SK-N-SH (cell line): ENCODE measurements at regions not wholly inside any gene's neighbourhood (a gene's known extent, or its start where the extent isn't known, plus 50 kb on each side); places are given as distances from the start of the nearest gene placed in this dataset.
"Not testable (repeated sequence)": the region's sequence is repeated elsewhere in the genome, so short reads cannot be mapped to it uniquely, and the experiment has no call there.

Experiments
- CTCF ChIA-PET: fragments of 300-600, 350-600 bp; formaldehyde crosslinking; extraction: SDS; loops from one replicate; lab custom pipeline; 2021; lab: Yijun Ruan, JAX
- POLR2A ChIA-PET: fragments of 350-600 bp; sonication (Branson Sonifier 250); formaldehyde crosslinking; extraction: SDS; loops from one replicate; lab custom pipeline; 2020; ENCODE audit warnings: antibody characterized with exemption, inconsistent platforms; lab: Yijun Ruan, JAX
- DNase-seq: peaks from one replicate; pipeline ENCODE4 v3.0.0; 2012
- H2AFZ ChIP-seq: fragments of 200-600 bp; sonication (generic); 2 replicates; pipeline ENCODE4 v1.8.1; 2016; ENCODE audit warnings: antibody characterized with exemption, mild to moderate bottlenecking, low read depth
- H3F3A ChIP-seq: fragments of 200-600 bp; sonication (generic); replicated peaks from 2 replicates; pipeline ENCODE3; 2016; ENCODE audit warnings: antibody characterized with exemption, mild to moderate bottlenecking; ENCODE audit not compliant: insufficient read depth
- H3K27ac ChIP-seq, 2 experiments: fragments of 200-500 bp in 1 of 2; fragments of 200-600 bp in 1 of 2; sonication (Bioruptor generic) in 1 of 2; sonication (generic), shearing (Covaris generic) in 1 of 2; 2 replicates each; pipeline versions ENCODE4 v1.5.1 to v1.6.1; 2014 to 2016; ENCODE audit warnings: low read depth in 2 of 2, inconsistent platforms in 1 of 2, low read length in 1 of 2, mild to moderate bottlenecking in 1 of 2, mixed read lengths in 1 of 2
- H3K27me3 ChIP-seq: fragments of 200-600 bp; sonication (generic), shearing (Covaris generic); 2 replicates; pipeline ENCODE4 v1.6.1; 2016; ENCODE audit warnings: mixed run types; ENCODE audit not compliant: insufficient read depth
- H3K36me3 ChIP-seq, 2 experiments: fragments of 200-500 bp in 1 of 2; fragments of 200-600 bp in 1 of 2; sonication (Bioruptor generic) in 1 of 2; sonication (generic) in 1 of 2; replicated peaks in 1 of 2; 2 replicates each; pipeline versions ENCODE3 to v1.5.1; 2014 to 2016; ENCODE audit warnings: low read length in 1 of 2, mild to moderate bottlenecking in 1 of 2; ENCODE audit not compliant: insufficient read depth in 2 of 2, control insufficient read depth in 1 of 2
- H3K4me1 ChIP-seq, 2 experiments: fragments of 200-500 bp in 1 of 2; fragments of 200-600 bp in 1 of 2; sonication (Bioruptor generic) in 1 of 2; sonication (generic), shearing (Covaris generic) in 1 of 2; 2 replicates each; pipeline versions ENCODE4 v1.5.1 to v1.6.1; 2014 to 2016; ENCODE audit warnings: low read depth in 1 of 2, low read length in 1 of 2, mixed run types in 1 of 2; ENCODE audit not compliant: insufficient read depth in 2 of 2, control insufficient read depth in 1 of 2
- H3K4me2 ChIP-seq: fragments of 200-600 bp; sonication (generic), shearing (Covaris generic); 2 replicates; pipeline ENCODE4 v1.6.1; 2017; ENCODE audit warnings: mixed run types
- H3K4me3 ChIP-seq, 2 experiments: fragments of 200-500 bp in 1 of 2; fragments of 200-600 bp in 1 of 2; sonication (Bioruptor generic) in 1 of 2; sonication (generic), shearing (Covaris generic) in 1 of 2; 2 replicates each; pipeline versions ENCODE4 v1.5.1 to v1.8.1; 2014 to 2016; ENCODE audit warnings: low read depth in 2 of 2, inconsistent platforms in 1 of 2, low read length in 1 of 2, mild to moderate bottlenecking in 1 of 2, mixed read lengths in 1 of 2, moderate library complexity in 1 of 2
- H3K79me2 ChIP-seq: fragments of 200-600 bp; sonication (generic); 2 replicates; pipeline ENCODE4 v1.8.1; 2017; ENCODE audit warnings: mild to moderate bottlenecking; ENCODE audit not compliant: insufficient read depth
- H3K9ac ChIP-seq: fragments of 200-600 bp; sonication (generic); 2 replicates; pipeline ENCODE4 v1.6.1; 2017; ENCODE audit warnings: mixed run types
- H3K9me2 ChIP-seq: fragments of 200-600 bp; sonication (generic); 2 replicates; pipeline ENCODE4 v1.6.1; 2017; ENCODE audit warnings: mixed run types
- H3K9me3 ChIP-seq: fragments of 200-600 bp; sonication (generic); 2 replicates; pipeline ENCODE4 v1.6.1; 2017; ENCODE audit warnings: mixed run types, mild to moderate bottlenecking, moderate library complexity
- H4K20me1 ChIP-seq: fragments of 200-600 bp; sonication (generic); 2 replicates; pipeline ENCODE4 v1.6.1; 2017; ENCODE audit warnings: mild to moderate bottlenecking, mixed run types; ENCODE audit not compliant: insufficient read depth
- CHD2 ChIP-seq: fragments of 150-350 bp; IDR thresholded peaks from 2 replicates; pipeline ENCODE4 v1.6.1; 2018; ENCODE audit warnings: low read length; ENCODE audit not compliant: partially characterized antibody
- ELF1 ChIP-seq: IDR thresholded peaks from 2 replicates; pipeline ENCODE4 v1.4.0; 2012
- NFIC ChIP-seq: IDR thresholded peaks from 2 replicates; pipeline ENCODE4 v1.4.0; 2012; ENCODE audit warnings: borderline replicate concordance
- NRF1 ChIP-seq: IDR thresholded peaks from 2 replicates; pipeline ENCODE4 v1.6.1; 2012; ENCODE audit warnings: low read depth, mild to moderate bottlenecking, low read length
- PBX3 ChIP-seq: IDR thresholded peaks from 2 replicates; pipeline ENCODE4; 2012
- RCOR1 ChIP-seq: fragments of 150-350 bp; IDR thresholded peaks from 2 replicates; pipeline ENCODE4 v1.6.1; 2017; ENCODE audit warnings: antibody characterized with exemption, low read length
- SIN3A ChIP-seq: IDR thresholded peaks from 2 replicates; pipeline ENCODE4 v1.6.1; 2012; ENCODE audit warnings: low read depth, mild to moderate bottlenecking, low read length, moderate library complexity, borderline replicate concordance
- SMC3 ChIP-seq: IDR thresholded peaks from 2 replicates; pipeline ENCODE4 v1.6.1; 2012; ENCODE audit warnings: low read depth, low read length, improper control_type of control experiment
- TAF1 ChIP-seq: IDR thresholded peaks from 2 replicates; pipeline ENCODE4 v1.6.1; 2012; ENCODE audit warnings: low read depth, mild to moderate bottlenecking, low read length, moderate library complexity, borderline replicate concordance
- TCF12 ChIP-seq: IDR thresholded peaks from 2 replicates; pipeline ENCODE4 v1.4.0; 2012
- USF1 ChIP-seq: IDR thresholded peaks from 2 replicates; pipeline ENCODE4 v1.4.0; 2012; ENCODE audit warnings: low read depth, borderline replicate concordance
- USF2 ChIP-seq: fragments of 150-350 bp; IDR thresholded peaks from 2 replicates; pipeline ENCODE4 v1.6.1; 2017; ENCODE audit warnings: antibody characterized with exemption, low read length, low read depth, borderline replicate concordance
- WGBS: methylation state at CpG from one replicate; pipeline ENCODE4 v1.1.6; 2017; ENCODE audit warnings: low lambda C conversion rate; 5-methylcytosine and 5-hydroxymethylcytosine counted together

GRCh38 chr12:86945685-86946196 lies 689.5 kb upstream of the MGAT4C start:
- Histone ChIP-seq H2AFZ (no peak overlapping the region), H3K4me3 (no peak overlapping the region), H3K9me2 (no peaks in the 10 kb centered on the region), H3K4me2 (no peak overlapping the region)
- TF ChIP-seq ELF1 (no peak), RCOR1 (no peak), CHD2 (no peak), TAF1 (no peak), SIN3A (no peak), NFIC (no peak), NRF1 (no peak), PBX3 (no peak), SMC3 (no peak), USF2 (no peak), USF1 (no peak), TCF12 (no peak)
- TF ChIP-seq, all 33 proteins: peak for 0
- H3K9ac ChIP-seq = no peak overlapping the region
- 81% methylated on average over 1 of the region's 1 CpG for WGBS
- DNase-seq = no peak
- H3K27me3 ChIP-seq = no peaks in the 10 kb centered on the region
- ChIA-PET POLR2A (no interaction called here), CTCF (interaction anchor here (0.6 kb wide), 1 partner anchor 775 kb away, joined by 3 read pairs; no protein-coding TSS in a partner anchor)
- H3K9me3 ChIP-seq = no peaks in the 10 kb centered on the region
- H3K4me1 ChIP-seq = no peaks in the 10 kb centered on the region; a peak in 1 of 4 replicates
- no peaks in the 10 kb centered on the region for H3F3A ChIP-seq
- no peaks in the 10 kb centered on the region for H3K36me3 ChIP-seq
- no peak overlapping the region for H3K27ac ChIP-seq
- H3K79me2 ChIP-seq = no peaks in the 10 kb centered on the region
- H4K20me1 ChIP-seq = no peaks in the 10 kb centered on the region

- H3K27me3 ChIP-seq, H3K27ac ChIP-seq, H3F3A ChIP-seq, H3K4me3 ChIP-seq, H3K79me2 ChIP-seq, H3K9me2 ChIP-seq, H3K4me2 ChIP-seq, H3K9me3 ChIP-seq, CTCF ChIA-PET, H3K9ac ChIP-seq, POLR2A ChIA-PET, DNase-seq, H2AFZ ChIP-seq, H4K20me1 ChIP-seq, H3K36me3 ChIP-seq, H3K4me1 ChIP-seq: not testable (repeated sequence)
- 92% methylated on average over 3 of the region's 3 CpGs for WGBS
These were observed 688.1 kb upstream of the MGAT4C start for GRCh38 chr12:86944197-86944819.
